Activated T-cell treated with anti-CD3 and anti-CD28 coated beads, Interleukin-2, amount 50 U/mL, for 1 hour (primary cell): ENCODE measurements at regions not wholly inside any gene's neighbourhood (a gene's known extent, or its start where the extent isn't known, plus 50 kb on each side); places are given as distances from the start of the nearest gene placed in this dataset.

Experiments used
- DNase-seq: peaks from one replicate; pipeline ENCODE4 v3.0.0-alpha.2; 2020

GRCh38 chr15:95298729-95299128 lies 1031.8 kb upstream of the NR2F2 start:
- DNase-seq, result no peak

GRCh38 chr15:95300958-95301357 lies 1029.5 kb upstream of the NR2F2 start:
- no peak for DNase-seq

GRCh38 chr15:95302206-95302605 lies 1028.3 kb upstream of the NR2F2 start:
- DNase-seq, result no peak

DNA sequence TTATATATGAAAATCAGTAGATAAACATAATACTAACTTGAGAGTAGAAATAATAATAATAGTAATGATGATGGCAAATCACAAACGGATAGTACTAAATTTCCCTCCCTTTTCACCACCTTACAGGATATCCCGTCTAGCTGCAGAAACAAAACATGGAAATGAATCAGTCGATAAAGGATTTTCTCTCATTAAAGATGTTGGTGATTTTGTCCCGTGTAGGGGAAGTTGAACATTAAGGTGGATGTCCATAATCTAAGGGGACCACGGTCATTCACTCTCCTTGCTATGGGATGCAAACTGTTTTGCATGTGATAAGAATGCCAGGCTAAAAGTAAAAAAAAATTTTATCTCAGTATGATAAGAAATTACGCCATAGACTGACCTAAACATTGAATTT lies 1027.7 kb upstream of the NR2F2 start:
- no peak for DNase-seq

- no peak for DNase-seq
Observed at GRCh38 chr15:95303713-95304112, 1026.8 kb upstream of the NR2F2 start.

DNA sequence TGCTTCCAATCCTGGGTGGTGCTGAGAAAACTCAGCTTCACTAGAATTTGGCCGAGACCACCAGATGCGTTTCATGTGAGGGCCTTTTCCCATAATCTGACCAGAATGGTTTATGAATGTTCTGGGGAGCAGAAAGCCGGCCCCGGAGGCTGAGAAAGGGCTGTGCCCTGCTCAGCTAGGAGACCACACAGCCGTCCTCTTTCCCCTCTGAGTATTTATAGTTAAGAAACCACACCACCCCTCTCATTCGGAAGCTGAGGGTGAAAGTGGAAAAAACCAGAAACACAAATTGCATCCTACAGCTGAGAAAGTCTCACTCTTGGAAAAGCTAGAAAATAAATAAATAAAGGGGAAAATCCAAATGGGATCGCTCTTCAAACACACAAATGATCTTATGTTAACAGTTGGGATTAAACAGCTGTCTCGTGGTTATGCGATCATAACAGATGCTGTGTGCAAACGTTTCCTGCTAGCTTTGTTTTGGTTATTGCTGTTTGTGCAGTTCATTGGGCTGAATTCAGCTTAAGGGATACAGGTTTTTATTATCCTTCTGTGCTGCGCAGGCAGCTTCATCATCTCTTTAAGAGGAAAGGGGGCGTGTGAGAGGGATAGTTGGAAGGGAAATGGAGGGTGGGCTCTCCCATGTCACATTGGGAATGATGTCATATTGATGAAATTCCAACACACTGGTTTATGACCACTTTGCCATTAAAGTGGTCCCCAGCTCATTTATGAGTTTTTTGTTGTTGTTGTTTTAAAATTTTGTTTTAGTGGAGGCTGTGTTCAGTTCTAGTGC lies 1026.2 kb upstream of the NR2F2 start:
- no peak for DNase-seq

DNA sequence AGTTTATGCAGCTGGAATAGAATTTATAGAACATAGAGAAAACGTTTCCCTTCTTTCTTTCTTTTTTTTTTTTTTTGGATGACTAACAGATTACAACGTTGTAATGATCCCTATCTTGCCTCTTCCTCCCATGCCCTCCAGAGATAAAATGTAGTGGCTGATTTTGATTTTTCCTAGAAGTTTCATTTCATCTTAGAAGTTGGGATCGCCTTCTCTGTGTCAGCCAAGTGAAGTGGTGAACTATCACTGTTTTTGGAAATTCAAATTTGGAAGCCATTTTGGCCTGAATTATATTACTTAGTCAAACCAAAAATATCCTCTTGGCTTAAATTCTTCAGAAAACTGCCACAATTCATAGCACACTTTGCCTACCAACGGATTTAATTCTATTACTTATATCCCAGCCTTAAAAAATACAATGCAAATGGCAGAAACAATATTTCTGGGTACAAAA lies 1025.5 kb upstream of the NR2F2 start:
- no peak for DNase-seq

DNA sequence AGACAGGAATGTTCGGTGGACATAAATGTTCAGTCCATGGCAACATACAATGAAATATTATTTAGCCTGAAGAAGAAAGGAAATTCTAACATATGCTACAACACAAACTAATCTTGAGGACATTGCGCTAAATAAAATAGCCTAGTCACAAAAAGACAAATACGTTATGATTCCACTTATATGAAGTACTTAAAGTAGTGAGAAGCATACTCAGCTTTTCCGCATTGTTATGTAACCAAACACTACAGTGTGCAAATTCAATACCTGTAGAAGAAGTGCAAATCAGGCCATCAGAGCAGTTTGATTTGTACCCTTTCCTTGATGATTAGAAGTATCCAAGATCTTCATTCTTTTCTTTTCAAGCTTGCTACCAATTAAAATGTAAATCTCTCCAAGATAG lies 1023.4 kb upstream of the NR2F2 start:
- DNase-seq, result no peak

DNA sequence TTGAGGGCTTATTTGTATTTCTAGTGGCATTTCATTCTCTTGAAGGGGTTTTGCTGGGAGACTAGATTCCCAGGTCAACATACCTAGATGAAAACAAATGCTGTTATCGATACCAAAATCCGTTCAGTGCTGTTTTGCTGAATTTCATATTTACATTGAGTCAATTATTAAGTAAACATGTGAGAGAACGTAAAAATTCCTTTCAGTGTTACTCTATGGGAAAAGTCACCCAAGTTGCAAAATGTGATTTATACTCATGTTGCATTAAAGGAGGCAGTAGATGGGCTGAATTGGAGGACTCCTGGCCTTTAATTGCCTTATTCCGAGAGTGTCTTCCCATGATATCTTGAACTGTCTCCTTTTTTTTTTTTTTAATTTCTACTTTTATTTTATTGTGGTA lies 1011.3 kb upstream of the NR2F2 start:
- no peak for DNase-seq

GRCh38 chr15:95323796-95324195 lies 1006.7 kb upstream of the NR2F2 start:
- DNase-seq, result no peak

DNA sequence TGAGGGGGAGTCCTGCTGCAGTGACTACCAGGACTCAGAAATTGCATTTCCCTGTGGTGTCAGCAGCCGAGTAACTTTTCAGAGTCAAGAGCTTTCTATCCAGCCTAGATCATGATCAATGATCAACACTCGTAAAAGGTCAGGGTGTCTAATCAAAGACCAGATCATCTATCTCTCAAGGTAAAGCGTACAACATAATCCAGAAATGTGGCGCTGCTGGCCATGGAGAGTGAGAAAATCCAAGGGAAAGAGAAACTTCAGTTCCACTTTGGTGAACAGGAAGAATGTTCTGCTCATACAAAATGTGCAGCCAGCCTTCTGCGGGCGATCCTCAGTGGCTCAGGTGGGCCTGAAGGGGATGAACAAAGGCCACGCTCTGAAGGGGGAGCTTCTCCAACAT lies 1005.8 kb upstream of the NR2F2 start:
- DNase-seq, result no peak

- DNase-seq, result no peak
Observed at GRCh38 chr15:95325763-95326404, 1004.6 kb upstream of the NR2F2 start.

GRCh38 chr15:95326431-95327182 lies 1003.9 kb upstream of the NR2F2 start:
- DNase-seq, result no peak

GRCh38 chr15:95327183-95327525 lies 1003.3 kb upstream of the NR2F2 start:
- no peak for DNase-seq

DNA sequence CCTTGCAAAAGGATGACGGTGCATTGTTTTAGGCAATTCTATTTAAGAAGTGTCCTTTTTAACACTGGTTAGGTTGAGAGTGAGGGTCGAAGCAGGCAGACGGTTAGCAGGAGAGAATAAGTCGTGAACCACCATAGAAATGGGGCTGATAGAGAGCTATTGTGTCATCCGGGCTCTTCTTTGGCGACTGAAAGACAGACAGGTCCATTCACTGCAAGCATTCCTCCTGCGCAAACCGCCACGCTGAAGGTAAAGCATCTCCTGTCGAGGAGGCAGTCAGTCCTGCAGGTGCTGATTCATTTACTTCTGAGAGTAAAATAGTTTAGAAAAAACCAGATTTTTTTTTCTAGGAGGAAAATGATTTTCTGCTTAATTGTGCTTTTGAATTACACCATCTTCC lies 1002.8 kb upstream of the NR2F2 start:
- DNase-seq, result no peak

DNA sequence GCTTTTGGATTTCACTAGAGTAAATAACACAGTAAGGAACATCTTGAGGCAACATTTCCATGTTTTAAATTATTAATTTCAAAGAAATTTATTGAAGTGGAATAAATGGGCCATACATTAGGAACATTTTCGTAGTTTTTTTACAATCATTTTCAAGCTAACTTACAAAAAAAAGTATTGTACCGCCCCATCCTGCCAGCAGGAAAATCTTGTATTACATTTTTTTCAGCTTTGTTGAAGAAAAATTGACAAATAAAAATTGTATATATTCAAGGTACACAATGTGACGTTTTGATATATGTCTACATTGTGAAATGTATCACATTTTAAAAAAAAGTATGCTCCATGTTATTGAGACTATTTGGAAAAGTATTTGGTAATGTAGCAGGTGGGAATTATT lies 1001.9 kb upstream of the NR2F2 start:
- no peak for DNase-seq

DNA sequence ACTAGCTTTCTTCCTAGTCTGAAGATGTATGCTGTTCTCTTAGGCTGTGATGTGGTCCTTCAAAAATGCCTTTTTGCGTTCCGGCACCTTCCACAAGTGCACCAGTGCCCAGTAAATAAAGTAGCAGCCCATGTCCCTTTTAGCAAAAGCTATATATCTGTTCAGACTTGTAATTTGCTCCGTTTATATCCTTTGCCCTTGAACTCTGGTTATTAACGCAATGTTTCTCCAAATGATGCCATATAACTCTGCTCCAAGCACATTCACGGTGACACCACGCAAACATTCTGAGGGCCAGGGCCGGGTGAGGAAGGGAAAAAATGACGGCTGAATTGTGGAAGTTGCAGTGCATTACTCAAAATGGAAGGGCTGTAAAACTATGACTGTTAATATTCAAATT lies 1001.1 kb upstream of the NR2F2 start:
- no peak for DNase-seq

- no peak for DNase-seq
Observed at GRCh38 chr15:95341686-95342085, 988.8 kb upstream of the NR2F2 start.

- DNase-seq, result no peak
Observed at GRCh38 chr15:95345867-95346266, 984.6 kb upstream of the NR2F2 start.

DNA sequence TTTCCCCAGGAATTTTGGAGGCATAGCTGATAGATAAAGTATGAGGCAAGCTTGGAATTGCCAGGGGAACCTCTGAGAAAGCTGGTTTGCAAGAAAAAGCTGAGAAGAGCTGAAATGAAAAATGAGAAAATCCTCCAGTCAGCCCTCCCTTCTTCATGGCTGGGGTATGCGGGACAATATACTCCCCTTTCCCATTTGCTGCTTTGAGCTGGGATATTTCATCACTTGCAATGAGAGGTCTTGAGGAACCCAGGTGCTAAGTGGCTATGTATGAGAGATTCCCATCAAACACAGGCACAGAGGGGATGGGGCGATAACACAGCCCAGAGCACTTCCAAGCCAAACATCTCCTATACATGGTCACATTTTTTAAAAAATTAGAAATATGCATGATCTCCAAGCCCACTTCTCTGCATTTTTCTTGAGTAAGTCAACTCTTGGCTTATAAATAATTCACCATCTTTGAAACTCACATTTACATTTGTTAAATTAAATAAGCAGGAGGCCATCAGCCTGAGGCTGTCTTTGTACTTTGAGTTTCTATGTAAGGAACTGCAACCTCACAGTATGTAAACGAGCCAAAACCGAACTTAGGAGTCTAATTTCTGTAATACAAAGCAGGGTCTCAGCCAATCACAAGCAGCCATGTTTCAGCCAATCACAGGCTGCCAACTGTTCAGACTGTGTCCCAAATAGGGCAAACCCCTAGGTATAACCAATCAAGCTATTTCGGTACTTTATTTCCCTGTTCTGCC lies 983.6 kb upstream of the NR2F2 start:
- no peak for DNase-seq

GRCh38 chr15:95347837-95348236 lies 982.7 kb upstream of the NR2F2 start:
- DNase-seq, result no peak

- no peak for DNase-seq
Observed at GRCh38 chr15:95350908-95351307, 979.6 kb upstream of the NR2F2 start.

GRCh38 chr15:95352631-95353187 lies 977.8 kb upstream of the NR2F2 start:
- no peak for DNase-seq
